Right atrium auricular region (tissue), 2 donors: ENCODE measurements at regions not wholly inside any gene's neighbourhood (a gene's known extent, or its start where the extent isn't known, plus 50 kb on each side); places are given as distances from the start of the nearest gene placed in this dataset.

Experiments used
- DNase-seq: peaks from one replicate; pipeline ENCODE4 v3.0.0-alpha.2; 2019; ENCODE audit warnings: low spot score
- H3K27ac ChIP-seq, 2 donors: fragments of 200-600 bp; sonication (generic); 1 replicate in 1 of 2; 2 replicates in 1 of 2; pipeline ENCODE4 v1.5.1; 2016 to 2019
- H3K27me3 ChIP-seq, 2 donors: fragments of 200-600 bp; sonication (generic); one replicate each; pipeline versions ENCODE4 v1.5.1 to v1.6.0; 2017 to 2019
- H3K36me3 ChIP-seq: fragments of 200-600 bp; sonication (generic); one replicate; pipeline ENCODE4 v1.5.1; 2016
- H3K4me1 ChIP-seq, 2 donors: fragments of 200-600 bp; sonication (generic); one replicate each; pipeline versions ENCODE4 v1.5.1 to v1.6.0; 2017 to 2019
- H3K4me3 ChIP-seq, 2 donors: fragments of 200-600 bp; sonication (generic); 1 replicate in 1 of 2; 2 replicates in 1 of 2; pipeline ENCODE4 v1.5.1; 2017 to 2019; ENCODE audit warnings: mild to moderate bottlenecking in 1 of 2, moderate library complexity in 1 of 2
- H3K9me3 ChIP-seq, 2 donors: fragments of 200-600 bp; sonication (generic); one replicate each; pipeline ENCODE4 v1.5.1; 2019
- TF ChIP-seq, protein P1 (sequence below), 2 donors: fragments of 200-600 bp; sonication (generic); IDR thresholded peaks; one replicate each; pipeline ENCODE4 v1.5.1; 2019; ENCODE audit warnings: antibody characterized with exemption in 2 of 2

DNA sequence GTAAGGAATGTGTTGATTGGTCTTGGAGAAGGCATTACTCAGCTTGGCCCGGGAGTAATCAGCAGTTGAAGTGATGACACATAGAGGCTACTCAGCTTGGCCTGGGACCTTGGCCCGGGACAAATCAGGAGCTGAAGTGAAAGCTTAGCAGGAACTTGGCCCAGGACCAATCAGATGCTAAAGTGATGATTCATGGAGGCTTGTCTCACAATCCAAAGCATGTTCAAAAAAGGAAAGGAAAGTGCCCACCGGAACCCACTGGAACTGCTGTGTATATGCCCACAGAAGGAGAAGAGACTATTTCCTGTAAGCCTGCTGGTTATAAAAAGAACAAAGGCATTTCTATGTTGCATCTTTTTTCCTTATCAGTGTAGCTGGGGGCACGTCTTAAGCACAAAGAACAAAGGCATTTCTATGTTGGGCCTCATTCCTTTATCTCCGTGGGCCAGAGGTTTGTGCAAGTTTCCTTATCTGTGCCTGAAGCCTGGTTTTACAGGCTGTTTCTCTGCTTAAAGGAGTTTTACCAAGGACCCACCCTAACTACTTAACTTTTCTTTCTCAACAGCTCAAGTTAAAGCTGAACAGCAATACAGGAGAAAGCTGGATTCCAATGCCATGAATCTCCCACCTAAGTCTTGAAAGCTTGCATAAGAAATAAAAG, 1176.7 kb downstream of the NLGN4X start:
- no peak overlapping the region for H3K4me3 ChIP-seq
- no peaks in the 10 kb centered on the region for H3K9me3 ChIP-seq
- H3K4me1 ChIP-seq = no peaks in the 10 kb centered on the region
- H3K27ac ChIP-seq = no peak overlapping the region
- H3K27me3 ChIP-seq = no peaks in the 10 kb centered on the region
- H3K36me3 ChIP-seq = no peaks in the 10 kb centered on the region
- DNase-seq = peak; percentile 72
- TF ChIP-seq, protein P1, sequence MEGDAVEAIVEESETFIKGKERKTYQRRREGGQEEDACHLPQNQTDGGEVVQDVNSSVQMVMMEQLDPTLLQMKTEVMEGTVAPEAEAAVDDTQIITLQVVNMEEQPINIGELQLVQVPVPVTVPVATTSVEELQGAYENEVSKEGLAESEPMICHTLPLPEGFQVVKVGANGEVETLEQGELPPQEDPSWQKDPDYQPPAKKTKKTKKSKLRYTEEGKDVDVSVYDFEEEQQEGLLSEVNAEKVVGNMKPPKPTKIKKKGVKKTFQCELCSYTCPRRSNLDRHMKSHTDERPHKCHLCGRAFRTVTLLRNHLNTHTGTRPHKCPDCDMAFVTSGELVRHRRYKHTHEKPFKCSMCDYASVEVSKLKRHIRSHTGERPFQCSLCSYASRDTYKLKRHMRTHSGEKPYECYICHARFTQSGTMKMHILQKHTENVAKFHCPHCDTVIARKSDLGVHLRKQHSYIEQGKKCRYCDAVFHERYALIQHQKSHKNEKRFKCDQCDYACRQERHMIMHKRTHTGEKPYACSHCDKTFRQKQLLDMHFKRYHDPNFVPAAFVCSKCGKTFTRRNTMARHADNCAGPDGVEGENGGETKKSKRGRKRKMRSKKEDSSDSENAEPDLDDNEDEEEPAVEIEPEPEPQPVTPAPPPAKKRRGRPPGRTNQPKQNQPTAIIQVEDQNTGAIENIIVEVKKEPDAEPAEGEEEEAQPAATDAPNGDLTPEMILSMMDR (IDR thresholded peaks at IDR 0.05) = no peak

DNA sequence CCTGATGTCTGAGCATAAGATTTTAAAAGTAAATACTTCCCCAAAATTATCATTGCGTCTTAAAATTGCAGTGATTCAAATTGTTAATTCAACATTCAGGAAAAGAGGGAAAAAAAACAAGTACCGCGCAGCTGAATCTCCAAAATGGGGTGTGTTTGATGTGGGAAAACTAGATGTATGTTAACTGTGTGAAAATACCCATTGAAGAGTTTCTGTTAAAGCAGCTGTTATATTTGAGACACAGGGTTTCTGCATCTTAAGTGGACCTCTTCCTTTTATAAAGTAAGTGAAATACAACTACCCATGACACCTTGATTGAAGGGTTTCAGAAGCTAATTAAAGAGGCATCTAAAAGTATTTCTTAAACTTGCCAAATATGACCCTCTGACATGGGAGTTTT, 1186.1 kb downstream of the NLGN4X start:
- no peak overlapping the region for H3K4me3 ChIP-seq
- H3K36me3 ChIP-seq = no peaks in the 10 kb centered on the region
- H3K4me1 ChIP-seq = no peaks in the 10 kb centered on the region
- H3K9me3 ChIP-seq = no peaks in the 10 kb centered on the region
- no peaks in the 10 kb centered on the region for H3K27me3 ChIP-seq
- no peak overlapping the region for H3K27ac ChIP-seq
- DNase-seq = no peak
- TF ChIP-seq, protein P1 (IDR thresholded peaks at IDR 0.05) = no peak

DNA sequence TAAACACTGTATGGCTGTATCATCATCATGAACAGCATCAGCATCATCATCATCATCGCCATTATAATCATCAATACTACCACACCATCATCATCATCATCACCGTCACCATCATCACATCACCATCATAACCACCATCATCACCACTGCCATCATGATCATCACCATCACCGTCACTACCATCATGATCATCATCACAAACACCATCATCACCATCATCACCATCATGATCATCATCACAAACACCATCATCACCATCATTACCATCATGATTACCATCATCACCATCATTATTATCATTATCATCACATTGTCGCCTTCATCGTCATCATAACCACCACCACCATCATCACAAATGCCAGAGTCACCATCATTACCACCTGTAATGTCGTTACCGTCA, 1196.9 kb downstream of the NLGN4X start:
- H3K27me3 ChIP-seq = no peaks in the 10 kb centered on the region
- TF ChIP-seq, protein P1 (IDR thresholded peaks at IDR 0.05) = no peak
- H3K27ac ChIP-seq = no peak overlapping the region
- no peaks in the 10 kb centered on the region for H3K9me3 ChIP-seq
- H3K4me1 ChIP-seq = no peaks in the 10 kb centered on the region
- H3K36me3 ChIP-seq = no peaks in the 10 kb centered on the region
- no peak for DNase-seq
- no peak overlapping the region for H3K4me3 ChIP-seq

DNA sequence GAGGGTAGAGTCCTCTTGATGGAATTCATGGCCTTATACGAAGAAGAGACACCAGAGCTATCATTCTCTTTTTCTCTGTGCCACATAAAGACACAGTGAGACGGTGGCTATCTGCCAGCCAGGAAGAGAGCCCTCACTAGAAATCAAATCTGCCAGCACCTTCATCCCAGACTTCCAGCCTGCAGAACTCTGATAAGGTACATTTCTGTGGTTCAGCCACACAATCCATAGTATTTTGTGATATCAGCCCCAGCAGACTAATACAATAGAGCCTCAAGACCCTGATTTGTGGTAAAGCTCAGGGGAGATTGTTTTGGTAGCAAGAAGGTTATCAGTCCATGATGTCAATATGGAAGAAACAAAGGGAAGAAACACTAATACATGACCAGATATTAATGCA, 1213.2 kb downstream of the NLGN4X start:
- no peak overlapping the region for H3K4me3 ChIP-seq
- TF ChIP-seq, protein P1 (IDR thresholded peaks at IDR 0.05) = no peak
- H3K36me3 ChIP-seq = no peaks in the 10 kb centered on the region
- no peaks in the 10 kb centered on the region for H3K9me3 ChIP-seq
- no peak overlapping the region for H3K27ac ChIP-seq
- no peak for DNase-seq
- H3K4me1 ChIP-seq = no peaks in the 10 kb centered on the region
- H3K27me3 ChIP-seq = no peaks in the 10 kb centered on the region

DNA sequence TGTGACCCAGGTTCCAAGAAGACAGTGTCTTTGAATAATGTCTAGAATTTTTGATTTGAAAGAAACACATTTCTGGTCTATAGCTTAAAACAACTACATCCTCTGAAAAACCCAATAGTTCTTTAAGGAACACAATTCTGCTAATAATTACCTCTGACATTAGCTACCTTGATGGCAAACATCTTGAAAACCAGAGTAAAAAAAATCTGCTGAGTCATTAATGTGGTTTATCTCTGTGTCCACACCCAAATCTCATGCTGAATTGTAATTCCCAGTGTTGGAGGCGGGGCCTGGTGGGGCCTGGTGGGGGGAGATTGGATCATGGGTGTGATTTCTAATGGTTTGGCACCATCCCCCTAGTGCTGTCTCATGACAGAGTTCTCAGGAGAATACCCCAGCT, 1233.8 kb downstream of the NLGN4X start:
- H3K4me1 ChIP-seq = no peaks in the 10 kb centered on the region
- DNase-seq = no peak
- no peaks in the 10 kb centered on the region for H3K9me3 ChIP-seq
- H3K27me3 ChIP-seq = no peaks in the 10 kb centered on the region
- no peak overlapping the region for H3K27ac ChIP-seq
- TF ChIP-seq, protein P1 (IDR thresholded peaks at IDR 0.05) = no peak
- no peaks in the 10 kb centered on the region for H3K36me3 ChIP-seq
- no peak overlapping the region for H3K4me3 ChIP-seq

DNA sequence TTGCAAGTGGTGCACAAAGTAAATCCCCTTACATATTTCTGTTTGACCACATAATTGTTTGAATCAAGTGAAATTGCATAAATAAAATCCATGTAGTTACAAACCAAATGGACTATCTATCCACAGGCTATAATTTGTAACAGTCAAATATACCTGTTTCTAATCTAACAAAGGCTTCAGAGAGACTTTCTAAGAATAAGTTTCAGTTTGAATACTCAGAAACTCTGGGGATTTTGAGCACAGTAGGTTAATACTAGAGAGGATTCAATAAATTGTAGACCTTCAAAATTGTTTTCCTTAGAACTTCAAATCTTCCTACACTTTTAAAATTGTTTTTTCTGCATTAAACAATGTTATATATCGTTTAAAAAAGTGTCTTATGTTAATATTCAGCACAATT, 1250.1 kb downstream of the NLGN4X start:
- H3K4me1 ChIP-seq = no peaks in the 10 kb centered on the region
- H3K27me3 ChIP-seq = no peaks in the 10 kb centered on the region
- no peak overlapping the region for H3K27ac ChIP-seq
- H3K9me3 ChIP-seq = no peaks in the 10 kb centered on the region
- no peak for DNase-seq
- H3K4me3 ChIP-seq = no peak overlapping the region
- H3K36me3 ChIP-seq = no peaks in the 10 kb centered on the region
- TF ChIP-seq, protein P1 (IDR thresholded peaks at IDR 0.05) = no peak
